GM18502 (cell line): ENCODE measurements at regions not wholly inside any gene's neighbourhood (a gene's known extent, or its start where the extent isn't known, plus 50 kb on each side); places are given as distances from the start of the nearest gene placed in this dataset.
"Not testable (repeated sequence)": the region's sequence is repeated elsewhere in the genome, so short reads cannot be mapped to it uniquely, and the experiment has no call there.

ENCODE experiments used
- ATAC-seq: cut with Tn5 transposase; IDR thresholded peaks from one replicate; pipeline ENCODE4 v1.9.1; 2021; ENCODE audit warnings: mild to moderate bottlenecking; ENCODE audit not compliant: unreplicated experiment, poor library complexity

DNA sequence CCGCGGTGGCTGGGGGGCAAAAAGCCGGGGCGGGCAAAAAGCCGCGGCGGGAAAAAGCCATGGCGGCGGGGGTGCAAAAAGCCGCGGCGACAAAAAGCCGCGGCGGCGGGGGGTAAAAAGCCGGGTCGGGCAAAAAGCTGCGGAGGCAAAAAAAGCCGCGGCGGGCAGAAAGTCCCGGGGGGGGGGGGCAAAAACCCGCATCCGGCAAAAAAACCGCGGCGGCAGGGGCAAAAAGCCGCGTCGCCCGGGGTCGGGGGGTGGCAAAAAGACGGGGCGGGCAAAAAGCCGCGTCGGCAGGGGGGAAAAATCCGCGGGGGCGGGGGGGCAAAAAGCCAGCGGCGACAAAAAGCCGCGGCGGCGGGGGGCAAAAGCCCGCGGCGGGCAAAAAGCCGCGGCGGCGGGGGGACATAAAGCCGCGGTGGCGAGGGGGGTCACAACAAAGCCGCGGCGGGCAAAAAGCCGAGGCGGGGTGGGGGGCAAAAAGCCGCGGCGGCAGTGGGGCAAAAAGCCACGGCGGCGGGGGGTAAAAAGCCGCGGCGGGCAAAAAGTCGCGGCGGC, 1634.4 kb downstream of the RPIA start:
- ATAC-seq: not testable (repeated sequence)

DNA sequence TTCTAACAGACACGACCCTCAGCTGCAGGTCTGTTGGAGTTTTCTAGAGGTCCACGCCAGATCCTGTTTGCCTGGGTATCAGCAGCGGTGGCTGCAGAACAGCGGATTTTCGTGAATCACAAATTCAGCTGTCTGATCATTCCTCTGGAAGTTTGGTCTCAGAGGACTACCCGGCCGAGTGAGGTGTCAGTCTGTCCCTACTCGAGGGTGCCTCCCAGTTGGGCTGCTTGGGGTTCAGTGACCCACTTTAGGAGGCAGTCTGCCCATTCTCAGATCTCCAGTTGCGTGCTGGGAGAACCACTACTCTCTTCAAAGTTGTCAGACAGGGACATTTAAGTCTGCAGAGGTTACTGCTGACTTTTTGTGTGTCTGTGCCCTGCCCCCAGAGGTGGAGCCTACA, 1664.1 kb downstream of the RPIA start:
- ATAC-seq: not testable (repeated sequence)

DNA sequence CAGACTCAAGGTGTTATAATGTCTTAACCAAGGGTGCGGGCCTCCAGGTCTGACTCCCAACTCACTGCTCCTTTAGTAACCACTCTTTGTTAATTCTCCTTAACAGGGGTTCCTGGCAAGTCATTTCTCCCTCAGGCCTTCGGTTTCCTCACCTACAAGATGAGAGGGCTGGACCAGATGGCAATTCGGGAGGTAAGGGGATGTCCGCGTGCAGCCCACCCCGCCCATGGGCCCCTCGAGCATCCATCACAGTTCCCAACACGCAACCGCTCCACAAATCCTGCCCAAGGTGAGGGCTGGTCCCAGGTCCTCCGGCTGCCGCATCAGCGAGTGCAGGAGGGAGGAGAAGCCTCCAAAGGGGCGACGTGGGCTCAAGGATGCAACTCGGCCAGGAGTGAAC, 1667.9 kb downstream of the RPIA start:
- not testable (repeated sequence) for ATAC-seq

DNA sequence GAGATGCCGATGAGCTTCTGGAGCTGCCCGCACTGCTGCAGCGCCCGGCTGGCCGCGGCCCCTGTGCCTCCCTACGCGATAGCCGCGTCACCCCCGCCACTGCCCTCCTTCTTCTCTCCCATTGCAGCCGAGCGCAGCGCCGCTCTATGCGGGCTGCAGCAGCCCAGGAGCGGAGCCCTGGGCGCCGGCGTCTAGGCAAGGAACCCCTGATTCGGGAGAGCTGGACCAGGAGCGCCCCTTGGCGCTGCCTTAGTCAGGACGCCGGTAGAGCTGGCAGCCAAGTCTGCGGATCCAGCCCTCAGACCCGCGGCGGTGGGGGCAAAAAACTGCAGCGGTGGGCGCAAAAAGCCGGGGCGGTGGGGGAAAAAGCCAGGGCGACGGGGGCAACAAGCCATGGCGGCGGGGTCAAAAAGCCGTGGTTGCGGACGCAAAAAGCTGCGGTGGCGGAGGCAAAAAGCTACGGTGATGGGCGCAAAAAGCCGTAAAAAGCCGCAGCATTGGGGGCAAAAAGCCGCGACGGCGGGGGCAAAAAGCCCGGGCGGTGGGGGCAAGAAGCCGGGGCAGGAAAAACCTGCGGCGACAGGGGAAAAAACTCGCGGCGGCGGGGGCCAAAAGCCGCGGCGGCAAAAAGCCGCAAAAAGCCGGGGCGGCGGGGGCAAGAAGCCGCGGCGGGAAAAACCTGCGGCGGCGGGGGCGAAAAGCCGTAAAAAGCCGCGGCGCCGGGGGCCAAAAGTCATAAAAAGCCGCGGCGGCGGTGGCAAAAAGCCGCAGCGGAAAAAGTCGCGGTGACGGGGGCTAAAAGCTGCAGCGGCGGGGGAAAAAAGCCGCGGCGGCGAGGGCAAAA, 1668.6 kb downstream of the RPIA start:
- not testable (repeated sequence) for ATAC-seq

DNA sequence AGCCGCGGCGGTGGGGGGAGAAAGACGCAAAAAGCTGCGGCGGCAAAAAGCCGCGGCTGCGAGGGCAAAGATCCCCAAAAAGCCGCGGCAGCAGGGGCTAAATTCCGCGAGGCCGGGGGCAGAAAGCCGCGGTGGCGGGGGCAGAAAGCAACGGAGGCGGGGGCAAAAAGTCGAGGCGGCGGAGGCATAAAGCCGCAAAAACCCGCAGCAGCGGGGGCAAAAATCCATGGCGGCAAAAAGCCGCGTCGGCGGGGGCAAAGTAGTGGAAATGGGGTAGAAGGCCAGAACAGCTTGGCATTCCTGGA, 1669.2 kb downstream of the RPIA start:
- not testable (repeated sequence) for ATAC-seq
